ENCODE measurements at regions not wholly inside any gene's neighbourhood (a gene's known extent, or its start where the extent isn't known, plus 50 kb on each side); places are given as distances from the start of the nearest gene placed in this dataset.
A peak's percentile ranks its signal among the peaks of the same experiment; 100 is the strongest.

GRCh38 chr16:80125677-80126076, 415.1 kb upstream of the DYNLRB2 start:
- H3K36me3 ChIP-seq, result no peaks in the 10 kb centered on the region
- peak in 1 of 4 donors; percentile 29 for ATAC-seq
- no peak overlapping the region for H3K27ac ChIP-seq
- DNase-seq, result no peak
- intact Hi-C loops (cut with DNase I), result no loop called here
- TF ChIP-seq POLR2A (IDR thresholded peaks at IDR 0.05) (no peak), CTCF (IDR thresholded peaks at IDR 0.05) (no peak)
- 85% methylated on average over 3 of the region's 5 CpGs for WGBS (ENCODE audit: insufficient coverage, low coverage, low lambda C conversion rate, missing lambda C conversion rate)
- H3K4me1 ChIP-seq, result no peaks in the 10 kb centered on the region
- H3K27me3 ChIP-seq, result no peaks in the 10 kb centered on the region
- no peaks in the 10 kb centered on the region for H3K9me3 ChIP-seq
- no peak overlapping the region for H3K4me3 ChIP-seq

- no peak overlapping the region for H3K4me3 ChIP-seq
- ATAC-seq, result no peak
- no peak for DNase-seq
- no peaks in the 10 kb centered on the region for H3K27me3 ChIP-seq
- no peaks in the 10 kb centered on the region for H3K36me3 ChIP-seq
- 67% methylated on average over 1 of the region's 1 CpG for whole genome bisulfite sequencing (ENCODE audit: insufficient coverage, low coverage, low lambda C conversion rate, missing lambda C conversion rate)
- intact Hi-C loops (cut with DNase I), result no loop called here
- H3K4me1 ChIP-seq, result no peaks in the 10 kb centered on the region
- TF ChIP-seq CTCF (IDR thresholded peaks at IDR 0.05) (no peak), POLR2A (IDR thresholded peaks at IDR 0.05) (no peak)
- H3K9me3 ChIP-seq, result no peaks in the 10 kb centered on the region
- H3K27ac ChIP-seq, result no peak overlapping the region
Observed at GRCh38 chr16:80123189-80123588, 417.6 kb upstream of the DYNLRB2 start.

- intact Hi-C loops (cut with DNase I), result no loop called here
- H3K4me1 ChIP-seq, result no peaks in the 10 kb centered on the region
- no peaks in the 10 kb centered on the region for H3K27me3 ChIP-seq
- no peak overlapping the region for H3K4me3 ChIP-seq
- H3K9me3 ChIP-seq, result no peaks in the 10 kb centered on the region
- WGBS (ENCODE audit: insufficient coverage, low coverage, low lambda C conversion rate, missing lambda C conversion rate), result 68% methylated on average over 9 of the region's 9 CpGs
- H3K27ac ChIP-seq, result no peak overlapping the region
- no peak for ATAC-seq
- TF ChIP-seq POLR2A (IDR thresholded peaks at IDR 0.05), result no peak
- no peak for TF ChIP-seq CTCF (IDR thresholded peaks at IDR 0.05)
- DNase-seq, result no peak
- no peaks in the 10 kb centered on the region for H3K36me3 ChIP-seq
Observed at GRCh38 chr16:80122115-80122514, 418.7 kb upstream of the DYNLRB2 start.

- TF ChIP-seq POLR2A (IDR thresholded peaks at IDR 0.05) (no peak), CTCF (IDR thresholded peaks at IDR 0.05) (no peak)
- H3K9me3 ChIP-seq, result no peaks in the 10 kb centered on the region
- no peaks in the 10 kb centered on the region for H3K4me1 ChIP-seq
- intact Hi-C loops (cut with DNase I), result no loop called here
- DNase-seq, result no peak
- WGBS (ENCODE audit: insufficient coverage, low coverage, low lambda C conversion rate, missing lambda C conversion rate), result 54% methylated on average over 3 of the region's 3 CpGs
- no peak for ATAC-seq
- H3K27ac ChIP-seq, result no peak overlapping the region
- no peaks in the 10 kb centered on the region for H3K36me3 ChIP-seq
- no peaks in the 10 kb centered on the region for H3K27me3 ChIP-seq
- H3K4me3 ChIP-seq, result no peak overlapping the region
Observed at GRCh38 chr16:80121522-80121909, 419.3 kb upstream of the DYNLRB2 start.

- intact Hi-C loops (cut with DNase I), result no loop called here
- H3K27ac ChIP-seq, result no peak overlapping the region
- H3K27me3 ChIP-seq, result no peaks in the 10 kb centered on the region
- no peaks in the 10 kb centered on the region for H3K4me1 ChIP-seq
- DNase-seq, result no peak
- H3K4me3 ChIP-seq, result no peak overlapping the region
- no peaks in the 10 kb centered on the region for H3K9me3 ChIP-seq
- ATAC-seq, result peak in 1 of 4 donors; percentile 22
- no peaks in the 10 kb centered on the region for H3K36me3 ChIP-seq
- 50% methylated on average over 2 of the region's 3 CpGs for WGBS (ENCODE audit: insufficient coverage, low coverage, low lambda C conversion rate, missing lambda C conversion rate)
- TF ChIP-seq CTCF (IDR thresholded peaks at IDR 0.05), result no peak
Observed at GRCh38 chr16:80120899-80121521, 419.8 kb upstream of the DYNLRB2 start.

All from right lobe of liver (tissue), 6 donors.